HL-60 (cell line): ENCODE measurements at regions not wholly inside any gene's neighbourhood (a gene's known extent, or its start where the extent isn't known, plus 50 kb on each side); places are given as distances from the start of the nearest gene placed in this dataset.

ENCODE experiments used
- DNase-seq, 2 experiments: peaks; one replicate each; pipeline ENCODE4 v3.0.0-alpha.2; 2010 to 2020; ENCODE audit warnings: low read depth in 1 of 2, low spot score in 1 of 2
- H3K27ac ChIP-seq: fragments of 250-450 bp; sonication (Bioruptor Pico); replicated peaks from 2 replicates; pipeline ENCODE4 v1.5.1; 2020; ENCODE audit warnings: mild to moderate bottlenecking, moderate library complexity
- H3K27me3 ChIP-seq: fragments of 250-450 bp; sonication (Bioruptor Pico); 2 replicates; pipeline ENCODE4 v1.5.1; 2021; ENCODE audit warnings: mild to moderate bottlenecking, moderate library complexity; ENCODE audit not compliant: insufficient read depth, poor library complexity, severe bottlenecking
- H3K4me3 ChIP-seq: replicated peaks from 2 replicates; pipeline ENCODE4 v1.5.1; 2011; ENCODE audit warnings: mild to moderate bottlenecking, control low read depth, low read length; ENCODE audit not compliant: insufficient read depth
- GABPA ChIP-seq: IDR thresholded peaks from 2 replicates; pipeline ENCODE4 v1.6.1; 2012; ENCODE audit warnings: low read depth
- POLR2AphosphoS5 ChIP-seq: IDR thresholded peaks from 2 replicates; pipeline ENCODE4 v1.6.1; 2012; ENCODE audit warnings: low read depth
- SPI1 ChIP-seq: IDR thresholded peaks from 2 replicates; pipeline ENCODE4 v1.6.1; 2012; ENCODE audit warnings: low read depth, mild to moderate bottlenecking, borderline replicate concordance
- TF ChIP-seq, protein P1 (sequence below): IDR thresholded peaks from one replicate; pipeline ENCODE4 v1.5.1; 2011; ENCODE audit warnings: low read length, control low read depth, inconsistent platforms; ENCODE audit not compliant: insufficient read depth
- TF ChIP-seq, protein P2 (sequence below): IDR thresholded peaks from 2 replicates; pipeline ENCODE4 v1.6.1; 2012; ENCODE audit warnings: low read depth; ENCODE audit not compliant: insufficient replicate concordance

DNA sequence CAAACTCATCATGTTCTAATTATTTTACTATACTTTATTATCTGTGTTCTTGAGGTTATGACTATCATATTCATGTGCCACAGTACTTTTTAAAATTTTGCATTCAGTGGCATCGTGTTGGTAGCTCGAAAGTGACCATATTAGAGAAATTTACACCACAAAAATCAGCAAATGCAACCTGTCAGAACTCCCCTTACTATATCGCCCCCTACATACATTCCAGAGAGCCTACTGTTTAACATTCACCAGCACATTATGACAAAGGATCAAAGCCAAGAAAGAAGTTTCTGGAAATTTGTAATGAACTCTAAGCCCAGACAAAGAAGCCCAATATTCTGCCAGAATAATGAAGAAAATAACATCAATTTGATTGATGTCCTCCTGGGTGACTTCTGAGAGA is 909.3 kb downstream of the LTN1 start:
- H3K27ac ChIP-seq = no peak overlapping the region
- DNase-seq = no peak
- H3K4me3 ChIP-seq = no peak overlapping the region
- no peaks in the 10 kb centered on the region for H3K27me3 ChIP-seq
- TF ChIP-seq SPI1 (no peak), POLR2AphosphoS5 (no peak)
- TF ChIP-seq, protein P1, sequence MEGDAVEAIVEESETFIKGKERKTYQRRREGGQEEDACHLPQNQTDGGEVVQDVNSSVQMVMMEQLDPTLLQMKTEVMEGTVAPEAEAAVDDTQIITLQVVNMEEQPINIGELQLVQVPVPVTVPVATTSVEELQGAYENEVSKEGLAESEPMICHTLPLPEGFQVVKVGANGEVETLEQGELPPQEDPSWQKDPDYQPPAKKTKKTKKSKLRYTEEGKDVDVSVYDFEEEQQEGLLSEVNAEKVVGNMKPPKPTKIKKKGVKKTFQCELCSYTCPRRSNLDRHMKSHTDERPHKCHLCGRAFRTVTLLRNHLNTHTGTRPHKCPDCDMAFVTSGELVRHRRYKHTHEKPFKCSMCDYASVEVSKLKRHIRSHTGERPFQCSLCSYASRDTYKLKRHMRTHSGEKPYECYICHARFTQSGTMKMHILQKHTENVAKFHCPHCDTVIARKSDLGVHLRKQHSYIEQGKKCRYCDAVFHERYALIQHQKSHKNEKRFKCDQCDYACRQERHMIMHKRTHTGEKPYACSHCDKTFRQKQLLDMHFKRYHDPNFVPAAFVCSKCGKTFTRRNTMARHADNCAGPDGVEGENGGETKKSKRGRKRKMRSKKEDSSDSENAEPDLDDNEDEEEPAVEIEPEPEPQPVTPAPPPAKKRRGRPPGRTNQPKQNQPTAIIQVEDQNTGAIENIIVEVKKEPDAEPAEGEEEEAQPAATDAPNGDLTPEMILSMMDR = no peak

DNA sequence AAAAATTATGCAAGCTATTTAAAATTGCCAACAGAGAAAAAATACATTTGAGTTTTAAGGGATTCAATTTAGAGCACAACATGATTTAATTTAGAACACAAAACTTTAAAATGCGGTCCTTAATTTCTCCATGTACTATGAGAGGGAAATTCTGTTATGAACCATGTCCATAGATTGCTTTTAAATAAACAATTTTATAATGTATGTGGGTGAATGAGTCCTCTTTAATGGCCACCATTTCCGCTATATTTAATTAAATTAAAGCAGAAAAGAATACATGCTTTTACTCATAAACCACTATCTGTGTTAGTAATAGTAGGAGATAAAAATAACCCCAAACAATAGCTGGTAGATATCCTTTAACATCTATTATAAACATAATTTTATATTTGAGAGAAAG is 914.6 kb downstream of the LTN1 start:
- no peak for DNase-seq
- H3K27me3 ChIP-seq = no peaks in the 10 kb centered on the region
- no peak overlapping the region for H3K4me3 ChIP-seq
- TF ChIP-seq SPI1 = no peak
- TF ChIP-seq, protein P1 = no peak
- no peak for TF ChIP-seq GABPA
- TF ChIP-seq, protein P2, sequence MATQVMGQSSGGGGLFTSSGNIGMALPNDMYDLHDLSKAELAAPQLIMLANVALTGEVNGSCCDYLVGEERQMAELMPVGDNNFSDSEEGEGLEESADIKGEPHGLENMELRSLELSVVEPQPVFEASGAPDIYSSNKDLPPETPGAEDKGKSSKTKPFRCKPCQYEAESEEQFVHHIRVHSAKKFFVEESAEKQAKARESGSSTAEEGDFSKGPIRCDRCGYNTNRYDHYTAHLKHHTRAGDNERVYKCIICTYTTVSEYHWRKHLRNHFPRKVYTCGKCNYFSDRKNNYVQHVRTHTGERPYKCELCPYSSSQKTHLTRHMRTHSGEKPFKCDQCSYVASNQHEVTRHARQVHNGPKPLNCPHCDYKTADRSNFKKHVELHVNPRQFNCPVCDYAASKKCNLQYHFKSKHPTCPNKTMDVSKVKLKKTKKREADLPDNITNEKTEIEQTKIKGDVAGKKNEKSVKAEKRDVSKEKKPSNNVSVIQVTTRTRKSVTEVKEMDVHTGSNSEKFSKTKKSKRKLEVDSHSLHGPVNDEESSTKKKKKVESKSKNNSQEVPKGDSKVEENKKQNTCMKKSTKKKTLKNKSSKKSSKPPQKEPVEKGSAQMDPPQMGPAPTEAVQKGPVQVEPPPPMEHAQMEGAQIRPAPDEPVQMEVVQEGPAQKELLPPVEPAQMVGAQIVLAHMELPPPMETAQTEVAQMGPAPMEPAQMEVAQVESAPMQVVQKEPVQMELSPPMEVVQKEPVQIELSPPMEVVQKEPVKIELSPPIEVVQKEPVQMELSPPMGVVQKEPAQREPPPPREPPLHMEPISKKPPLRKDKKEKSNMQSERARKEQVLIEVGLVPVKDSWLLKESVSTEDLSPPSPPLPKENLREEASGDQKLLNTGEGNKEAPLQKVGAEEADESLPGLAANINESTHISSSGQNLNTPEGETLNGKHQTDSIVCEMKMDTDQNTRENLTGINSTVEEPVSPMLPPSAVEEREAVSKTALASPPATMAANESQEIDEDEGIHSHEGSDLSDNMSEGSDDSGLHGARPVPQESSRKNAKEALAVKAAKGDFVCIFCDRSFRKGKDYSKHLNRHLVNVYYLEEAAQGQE = no peak
- no peak overlapping the region for H3K27ac ChIP-seq

DNA sequence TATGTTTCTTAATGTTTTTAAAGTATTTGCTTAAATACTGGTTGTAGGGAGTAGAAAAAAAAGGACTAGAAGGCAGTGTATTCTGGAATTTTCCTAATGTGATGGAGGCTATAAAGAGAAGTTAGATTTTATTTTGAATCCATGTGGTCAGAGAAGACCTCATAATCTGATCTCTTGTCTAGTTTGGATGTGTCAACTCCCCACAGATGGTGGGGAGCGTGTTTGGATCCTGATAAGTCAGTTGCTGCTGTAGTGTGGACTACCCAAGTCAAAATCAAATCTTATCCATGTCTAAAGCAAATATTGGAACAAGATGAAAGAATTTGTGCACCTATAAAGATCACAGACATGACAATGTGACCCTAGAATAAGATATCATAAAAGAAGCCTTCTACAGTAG is 918.0 kb downstream of the LTN1 start:
- Histone ChIP-seq H3K27me3 (no peaks in the 10 kb centered on the region), H3K27ac (no peak overlapping the region), H3K4me3 (no peak overlapping the region)
- TF ChIP-seq SPI1 = no peak
- no peak for TF ChIP-seq POLR2AphosphoS5
- TF ChIP-seq GABPA = no peak
- TF ChIP-seq, protein P1 = no peak
- TF ChIP-seq, protein P2 = no peak
- no peak for DNase-seq

DNA sequence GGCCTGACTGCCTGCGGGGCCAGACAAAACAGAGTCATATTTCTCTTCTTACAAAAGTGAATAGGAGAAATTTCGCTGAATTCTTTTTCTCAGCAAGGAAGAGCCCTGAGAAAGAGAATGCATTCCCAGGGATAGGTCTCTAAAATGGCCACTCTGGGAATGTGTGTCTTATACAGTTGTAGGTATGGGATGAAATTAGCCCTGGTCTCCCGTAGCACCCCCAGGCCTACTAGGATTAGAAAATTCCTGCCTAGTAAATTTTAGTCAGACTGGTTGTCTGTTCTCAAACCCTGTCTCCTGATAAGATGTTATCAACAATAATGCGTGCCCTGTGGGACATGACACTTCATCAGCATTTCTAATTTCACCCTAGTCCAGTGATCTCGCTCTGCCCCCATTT is 920.1 kb downstream of the LTN1 start:
- TF ChIP-seq, protein P1 = no peak
- no peak for TF ChIP-seq GABPA
- TF ChIP-seq SPI1 = no peak
- TF ChIP-seq, protein P2 = no peak
- no peak for TF ChIP-seq POLR2AphosphoS5
- Histone ChIP-seq H3K27ac (no peak overlapping the region), H3K27me3 (no peaks in the 10 kb centered on the region), H3K4me3 (no peak overlapping the region)
- DNase-seq = no peak
